ENCODE measurements at regions not wholly inside any gene's neighbourhood (a gene's known extent, or its start where the extent isn't known, plus 50 kb on each side); places are given as distances from the start of the nearest gene placed in this dataset.

- Mint-ChIP-seq H3K27ac (no peak overlapping the region), H3K27me3 (peaks cover 36% of the 10 kb centered on the region), H3K4me3 (no peak overlapping the region), H3K4me1 (no peaks in the 10 kb centered on the region), H3K9me3 (ENCODE audit: insufficient read depth) (peaks cover 4% of the 10 kb centered on the region)
- CTCF ChIA-PET, result no interaction called here
- Histone ChIP-seq H3K4me3 (ENCODE audit: control extremely low read depth in 1 of 5, extremely low read depth in 1 of 5, insufficient read depth in 1 of 5, low read depth in 2 of 5, low read length in 4 of 5) (no peak overlapping the region), H3K9ac (ENCODE audit: low read length) (no peak overlapping the region), H4K20me1 (ENCODE audit: control insufficient read depth, insufficient read depth, low read length, poor library complexity, severe bottlenecking) (no peaks in the 10 kb centered on the region), H3K27me3 (replicated peaks in 1 of 4; ENCODE audit: control extremely low read depth in 1 of 4, control insufficient read depth in 3 of 4, insufficient read depth in 4 of 4, low read length in 3 of 4) (peaks cover 0 to 19% (median 0%) of the 10 kb centered on the region in 4 experiments), H3K4me1 (ENCODE audit: control insufficient read depth in 2 of 2, insufficient read depth in 2 of 2, low read length in 2 of 2) (no peaks in the 10 kb centered on the region), H3K27ac (ENCODE audit: low read length in 2 of 2) (no peak overlapping the region), H3K9me3 (ENCODE audit: control extremely low read depth in 1 of 3, control insufficient read depth in 2 of 3, insufficient read depth in 1 of 3, low read length in 2 of 3) (peaks cover 1 to 16% (median 9%) of the 10 kb centered on the region in 3 donors), H3K4me2 (replicated peaks; ENCODE audit: low read depth, low read length, poor library complexity, severe bottlenecking) (no peak overlapping the region), H3K36me3 (replicated peaks in 1 of 2; ENCODE audit: control extremely low read depth in 1 of 2, control insufficient read depth in 1 of 2, extremely low read depth in 1 of 2, insufficient read depth in 2 of 2, low read length in 1 of 2) (no peaks in the 10 kb centered on the region), H3K79me2 (ENCODE audit: control insufficient read depth, insufficient read depth, low read length) (no peaks in the 10 kb centered on the region), H2AFZ (ENCODE audit: insufficient read depth, low read depth, low read length, poor library complexity, severe bottlenecking) (peak overlapping the region; percentile 28)
- WGBS (ENCODE audit: insufficient coverage), result 0% methylated on average over 1 of the region's 8 CpGs
- DNase-seq (no peak), ATAC-seq (ENCODE audit: low read depth) (no peak)
- intact Hi-C loops (cut with micrococcal nuclease), result no loop called here
- POLR2A ChIA-PET, result no interaction called here
- TF ChIP-seq, protein P1, sequence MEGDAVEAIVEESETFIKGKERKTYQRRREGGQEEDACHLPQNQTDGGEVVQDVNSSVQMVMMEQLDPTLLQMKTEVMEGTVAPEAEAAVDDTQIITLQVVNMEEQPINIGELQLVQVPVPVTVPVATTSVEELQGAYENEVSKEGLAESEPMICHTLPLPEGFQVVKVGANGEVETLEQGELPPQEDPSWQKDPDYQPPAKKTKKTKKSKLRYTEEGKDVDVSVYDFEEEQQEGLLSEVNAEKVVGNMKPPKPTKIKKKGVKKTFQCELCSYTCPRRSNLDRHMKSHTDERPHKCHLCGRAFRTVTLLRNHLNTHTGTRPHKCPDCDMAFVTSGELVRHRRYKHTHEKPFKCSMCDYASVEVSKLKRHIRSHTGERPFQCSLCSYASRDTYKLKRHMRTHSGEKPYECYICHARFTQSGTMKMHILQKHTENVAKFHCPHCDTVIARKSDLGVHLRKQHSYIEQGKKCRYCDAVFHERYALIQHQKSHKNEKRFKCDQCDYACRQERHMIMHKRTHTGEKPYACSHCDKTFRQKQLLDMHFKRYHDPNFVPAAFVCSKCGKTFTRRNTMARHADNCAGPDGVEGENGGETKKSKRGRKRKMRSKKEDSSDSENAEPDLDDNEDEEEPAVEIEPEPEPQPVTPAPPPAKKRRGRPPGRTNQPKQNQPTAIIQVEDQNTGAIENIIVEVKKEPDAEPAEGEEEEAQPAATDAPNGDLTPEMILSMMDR (IDR thresholded peaks at IDR 0.05), result no peak
- TF ChIP-seq EZH2 (IDR thresholded peaks at IDR 0.05; ENCODE audit: borderline replicate concordance, insufficient read depth, low read depth, low read length, poor library complexity, severe bottlenecking), result no peak
These were observed 144.4 kb upstream of the IGF1R start for GRCh38 chr15:98503970-98504369.

GRCh38 chr15:98504998-98505397 lies 143.3 kb upstream of the IGF1R start:
- peaks cover 42% of the 10 kb centered on the region for H3K27me3 Mint-ChIP-seq
- H3K4me3 Mint-ChIP-seq, result no peak overlapping the region
- POLR2A ChIA-PET, result no interaction called here
- H3K27ac Mint-ChIP-seq, result no peak overlapping the region
- H3K4me3 ChIP-seq (ENCODE audit: control extremely low read depth in 1 of 5, extremely low read depth in 1 of 5, insufficient read depth in 1 of 5, low read depth in 2 of 5, low read length in 4 of 5), result no peak overlapping the region
- no peaks in the 10 kb centered on the region for H3K4me1 ChIP-seq (ENCODE audit: control insufficient read depth in 2 of 2, insufficient read depth in 2 of 2, low read length in 2 of 2)
- WGBS (ENCODE audit: insufficient coverage), result 88% methylated on average over 9 of the region's 9 CpGs
- no peaks in the 10 kb centered on the region for H3K36me3 ChIP-seq (replicated peaks in 1 of 2; ENCODE audit: control extremely low read depth in 1 of 2, control insufficient read depth in 1 of 2, extremely low read depth in 1 of 2, insufficient read depth in 2 of 2, low read length in 1 of 2)
- CTCF ChIA-PET, result no interaction called here
- no peak overlapping the region for H3K27ac ChIP-seq (ENCODE audit: low read length in 2 of 2)
- ATAC-seq (ENCODE audit: low read depth) (no peak), DNase-seq (no peak)
- intact Hi-C loops (cut with micrococcal nuclease), result no loop called here
- H3K9me3 ChIP-seq (ENCODE audit: control extremely low read depth in 1 of 3, control insufficient read depth in 2 of 3, insufficient read depth in 1 of 3, low read length in 2 of 3), result peaks cover 0 to 14% (median 3%) of the 10 kb centered on the region in 3 donors
- H2AFZ ChIP-seq (ENCODE audit: insufficient read depth, low read depth, low read length, poor library complexity, severe bottlenecking), result no peak overlapping the region
- H3K9ac ChIP-seq (ENCODE audit: low read length), result no peak overlapping the region
- no peaks in the 10 kb centered on the region for H3K9me3 Mint-ChIP-seq (ENCODE audit: insufficient read depth)
- TF ChIP-seq, protein P1 (IDR thresholded peaks at IDR 0.05), result no peak
- H4K20me1 ChIP-seq (ENCODE audit: control insufficient read depth, insufficient read depth, low read length, poor library complexity, severe bottlenecking), result no peaks in the 10 kb centered on the region
- no peaks in the 10 kb centered on the region for H3K79me2 ChIP-seq (ENCODE audit: control insufficient read depth, insufficient read depth, low read length)
- no peaks in the 10 kb centered on the region for H3K4me1 Mint-ChIP-seq
- peaks cover 0 to 19% (median 0%) of the 10 kb centered on the region in 4 experiments for H3K27me3 ChIP-seq (replicated peaks in 1 of 4; ENCODE audit: control extremely low read depth in 1 of 4, control insufficient read depth in 3 of 4, insufficient read depth in 4 of 4, low read length in 3 of 4)
- no peak overlapping the region for H3K4me2 ChIP-seq (replicated peaks; ENCODE audit: low read depth, low read length, poor library complexity, severe bottlenecking)
